Liver (tissue), 7 donors: ENCODE measurements at regions not wholly inside any gene's neighbourhood (a gene's known extent, or its start where the extent isn't known, plus 50 kb on each side); places are given as distances from the start of the nearest gene placed in this dataset.

Experiments used
- DNase-seq: peaks from one replicate; pipeline ENCODE4 v3.0.0-alpha.2; 2017; ENCODE audit warnings: low spot score
- H3K27ac ChIP-seq, 2 donors: one replicate each; pipeline ENCODE4 v1.7.0; 2013; ENCODE audit warnings: inconsistent platforms in 2 of 2, low read length in 2 of 2, control low read depth in 1 of 2, low read depth in 1 of 2, mild to moderate bottlenecking in 1 of 2
- H3K27me3 ChIP-seq, 4 donors: one replicate each; pipeline versions ENCODE4 v1.6.1 to v1.7.0; 2013; ENCODE audit warnings: low read length in 3 of 4, inconsistent platforms in 1 of 4, mild to moderate bottlenecking in 1 of 4, moderate library complexity in 1 of 4; ENCODE audit not compliant: control insufficient read depth in 4 of 4, insufficient read depth in 4 of 4
- H3K36me3 ChIP-seq, 4 donors: one replicate each; pipeline versions ENCODE4 v1.6.1 to v1.7.0; 2013; ENCODE audit warnings: low read length in 3 of 4, mild to moderate bottlenecking in 3 of 4, low read depth in 1 of 4, moderate library complexity in 1 of 4; ENCODE audit not compliant: control insufficient read depth in 4 of 4, insufficient read depth in 3 of 4
- H3K4me1 ChIP-seq, 4 donors: one replicate each; pipeline versions ENCODE4 v1.6.1 to v1.7.0; 2013; ENCODE audit warnings: low read length in 3 of 4, mild to moderate bottlenecking in 3 of 4, moderate library complexity in 1 of 4; ENCODE audit not compliant: control insufficient read depth in 4 of 4, insufficient read depth in 4 of 4
- H3K4me3 ChIP-seq, 3 donors: one replicate each; pipeline versions ENCODE4 v1.6.1 to v1.7.0; 2013; ENCODE audit warnings: low read length in 3 of 3, control low read depth in 1 of 3, low read depth in 1 of 3, mild to moderate bottlenecking in 1 of 3
- H3K9ac ChIP-seq, 2 donors: one replicate each; pipeline ENCODE4 v1.7.0; 2013; ENCODE audit warnings: low read length in 2 of 2, mild to moderate bottlenecking in 2 of 2, moderate library complexity in 2 of 2, control low read depth in 1 of 2, low read depth in 1 of 2
- H3K9me3 ChIP-seq, 4 donors: one replicate each; pipeline versions ENCODE4 v1.6.1 to v1.7.0; 2013; ENCODE audit warnings: low read length in 3 of 4; ENCODE audit not compliant: control insufficient read depth in 4 of 4
- ATF3 ChIP-seq: IDR thresholded peaks from 2 replicates; pipeline ENCODE4 v1.6.1; 2016; ENCODE audit warnings: antibody characterized with exemption
- FOXA1 ChIP-seq: IDR thresholded peaks from 2 replicates; pipeline ENCODE4 v1.6.1; 2016; ENCODE audit warnings: antibody characterized with exemption
- FOXA2 ChIP-seq: IDR thresholded peaks from 2 replicates; pipeline ENCODE4 v1.6.1; 2016; ENCODE audit warnings: antibody characterized with exemption
- GABPA ChIP-seq, 2 donors: IDR thresholded peaks in 1 of 2; conservative IDR thresholded peaks in 1 of 2; 2 replicates each; pipeline ENCODE4 v1.6.1; 2016; ENCODE audit warnings: antibody characterized with exemption in 2 of 2, mild to moderate bottlenecking in 1 of 2, moderate library complexity in 1 of 2
- HNF4A ChIP-seq, 2 donors: conservative IDR thresholded peaks; 2 replicates each; pipeline ENCODE4 v1.6.1; 2016; ENCODE audit warnings: antibody characterized with exemption in 2 of 2, mild to moderate bottlenecking in 2 of 2
- HNF4G ChIP-seq: IDR thresholded peaks from 2 replicates; pipeline ENCODE4 v1.6.1; 2016; ENCODE audit warnings: antibody characterized with exemption
- REST ChIP-seq: IDR thresholded peaks from 2 replicates; pipeline ENCODE4 v1.6.1; 2016; ENCODE audit warnings: antibody characterized with exemption, mild to moderate bottlenecking
- RXRA ChIP-seq, 2 donors: IDR thresholded peaks; 2 replicates each; pipeline ENCODE4 v1.6.1; 2017 to 2018; ENCODE audit warnings: antibody characterized with exemption in 2 of 2, mild to moderate bottlenecking in 1 of 2
- TAF1 ChIP-seq: conservative IDR thresholded peaks from 2 replicates; pipeline ENCODE4 v1.6.1; 2016; ENCODE audit warnings: antibody characterized with exemption, mild to moderate bottlenecking
- YY1 ChIP-seq: IDR thresholded peaks from 2 replicates; pipeline ENCODE4 v1.6.1; 2016; ENCODE audit warnings: antibody characterized with exemption, mild to moderate bottlenecking
- ZBTB33 ChIP-seq: IDR thresholded peaks from 2 replicates; pipeline ENCODE4 v1.6.1; 2016; ENCODE audit warnings: antibody characterized with exemption
- WGBS: extraction: QIAGEN DNeasy Blood & Tissue Kit; methylation state at CpG from one replicate; pipeline ENCODE4 v1.1.7; 2013; 5-methylcytosine and 5-hydroxymethylcytosine counted together
- donor health status: healthy.
- donor health status: healthy.
- donor health status: healthy.
- donor health status: healthy.

- TF ChIP-seq TAF1 (no peak), REST (no peak)
- 95% methylated on average over 6 of the region's 6 CpGs for WGBS
- no peaks in the 10 kb centered on the region for H3K27me3 ChIP-seq
- H3K9ac ChIP-seq = no peak overlapping the region
- DNase-seq = no peak
- H3K9me3 ChIP-seq = no peaks in the 10 kb centered on the region
- H3K4me3 ChIP-seq = no peak overlapping the region
- no peak overlapping the region for H3K27ac ChIP-seq
- H3K36me3 ChIP-seq = no peaks in the 10 kb centered on the region
- peaks cover 0 to 2% (median 0%) of the 10 kb centered on the region in 4 donors for H3K4me1 ChIP-seq
These were observed 62.8 kb upstream of the FOXN3 start for GRCh38 chr14:89479802-89480201.

- WGBS = 83% methylated on average over 4 of the region's 4 CpGs
- no peaks in the 10 kb centered on the region for H3K9me3 ChIP-seq
- H3K9ac ChIP-seq = no peak overlapping the region
- peaks cover 0 to 5% (median 2%) of the 10 kb centered on the region in 4 donors for H3K4me1 ChIP-seq
- TF ChIP-seq ATF3 (no peak), HNF4G (no peak), FOXA2 (no peak), RXRA (IDR thresholded peaks at IDR 0.05) (no peak), HNF4A (conservative IDR thresholded peaks at IDR 0.05) (no peak), FOXA1 (no peak), YY1 (no peak), ZBTB33 (no peak), REST (no peak), GABPA (IDR thresholded peaks at IDR 0.05 in 1 of 2, conservative IDR thresholded peaks at IDR 0.05 in 1 of 2) (no peak)
- no peak for DNase-seq
- no peaks in the 10 kb centered on the region for H3K27me3 ChIP-seq
- no peaks in the 10 kb centered on the region for H3K36me3 ChIP-seq
- H3K27ac ChIP-seq = no peak overlapping the region
- H3K4me3 ChIP-seq = no peak overlapping the region
These were observed 60.4 kb upstream of the FOXN3 start for GRCh38 chr14:89477391-89477790.
